ENCODE measurements at regions not wholly inside any gene's neighbourhood (a gene's known extent, or its start where the extent isn't known, plus 50 kb on each side); places are given as distances from the start of the nearest gene placed in this dataset.
A peak's percentile ranks its signal among the peaks of the same experiment; 100 is the strongest.

DNA sequence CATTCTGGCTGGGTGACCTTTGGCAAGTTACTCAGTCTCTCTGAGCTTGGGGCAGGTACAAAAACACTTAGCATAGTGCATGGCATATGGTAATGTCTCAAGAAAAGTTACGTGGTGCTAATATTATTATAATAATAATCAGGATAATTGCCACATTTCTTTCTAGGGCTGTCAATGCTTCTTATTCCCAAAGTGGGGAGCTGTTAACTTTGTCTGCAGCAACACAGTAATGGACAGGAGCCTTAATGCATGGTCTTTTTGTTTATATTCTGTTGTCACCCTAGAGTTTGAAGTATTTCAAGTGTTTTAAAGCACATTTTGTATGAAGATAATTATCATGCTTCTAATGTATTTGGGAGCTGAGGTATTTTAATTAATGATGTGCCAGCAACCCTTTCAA lies 121.8 kb downstream of the FHIP1A start:
- no peak for TF ChIP-seq YY1 (IDR thresholded peaks at IDR 0.05; ENCODE audit: borderline replicate concordance in 1 of 3, control insufficient read depth in 1 of 3, extremely low read depth in 1 of 3, insufficient read depth in 3 of 3, insufficient read length in 1 of 3, insufficient replicate concordance in 2 of 3, low read depth in 1 of 3, low read length in 2 of 3)
- TF ChIP-seq HNRNPLL (IDR thresholded peaks at IDR 0.05; ENCODE audit: low read depth, low read length, poor library complexity, severe bottlenecking) = no peak
- no peak for TF ChIP-seq REST (IDR thresholded peaks at IDR 0.05; ENCODE audit: borderline replicate concordance)
- no peak for TF ChIP-seq REST (CRISPR knock-in tag; IDR thresholded peaks at IDR 0.05; ENCODE audit: low read depth)
- TF ChIP-seq, protein P1, sequence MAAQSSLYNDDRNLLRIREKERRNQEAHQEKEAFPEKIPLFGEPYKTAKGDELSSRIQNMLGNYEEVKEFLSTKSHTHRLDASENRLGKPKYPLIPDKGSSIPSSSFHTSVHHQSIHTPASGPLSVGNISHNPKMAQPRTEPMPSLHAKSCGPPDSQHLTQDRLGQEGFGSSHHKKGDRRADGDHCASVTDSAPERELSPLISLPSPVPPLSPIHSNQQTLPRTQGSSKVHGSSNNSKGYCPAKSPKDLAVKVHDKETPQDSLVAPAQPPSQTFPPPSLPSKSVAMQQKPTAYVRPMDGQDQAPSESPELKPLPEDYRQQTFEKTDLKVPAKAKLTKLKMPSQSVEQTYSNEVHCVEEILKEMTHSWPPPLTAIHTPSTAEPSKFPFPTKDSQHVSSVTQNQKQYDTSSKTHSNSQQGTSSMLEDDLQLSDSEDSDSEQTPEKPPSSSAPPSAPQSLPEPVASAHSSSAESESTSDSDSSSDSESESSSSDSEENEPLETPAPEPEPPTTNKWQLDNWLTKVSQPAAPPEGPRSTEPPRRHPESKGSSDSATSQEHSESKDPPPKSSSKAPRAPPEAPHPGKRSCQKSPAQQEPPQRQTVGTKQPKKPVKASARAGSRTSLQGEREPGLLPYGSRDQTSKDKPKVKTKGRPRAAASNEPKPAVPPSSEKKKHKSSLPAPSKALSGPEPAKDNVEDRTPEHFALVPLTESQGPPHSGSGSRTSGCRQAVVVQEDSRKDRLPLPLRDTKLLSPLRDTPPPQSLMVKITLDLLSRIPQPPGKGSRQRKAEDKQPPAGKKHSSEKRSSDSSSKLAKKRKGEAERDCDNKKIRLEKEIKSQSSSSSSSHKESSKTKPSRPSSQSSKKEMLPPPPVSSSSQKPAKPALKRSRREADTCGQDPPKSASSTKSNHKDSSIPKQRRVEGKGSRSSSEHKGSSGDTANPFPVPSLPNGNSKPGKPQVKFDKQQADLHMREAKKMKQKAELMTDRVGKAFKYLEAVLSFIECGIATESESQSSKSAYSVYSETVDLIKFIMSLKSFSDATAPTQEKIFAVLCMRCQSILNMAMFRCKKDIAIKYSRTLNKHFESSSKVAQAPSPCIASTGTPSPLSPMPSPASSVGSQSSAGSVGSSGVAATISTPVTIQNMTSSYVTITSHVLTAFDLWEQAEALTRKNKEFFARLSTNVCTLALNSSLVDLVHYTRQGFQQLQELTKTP (IDR thresholded peaks at IDR 0.05; ENCODE audit: low read depth in 1 of 2, partially characterized antibody in 2 of 2) = no peak
- no peak for TF ChIP-seq SIX5 (IDR thresholded peaks at IDR 0.05; ENCODE audit: borderline replicate concordance in 1 of 2, insufficient read depth in 1 of 2, low read depth in 1 of 2, low read length in 2 of 2)
- peak; percentile 16 to 44 (median 43); a peak in 4 of 6 replicates for TF ChIP-seq CTCF (IDR thresholded peaks at IDR 0.05 in 2 of 3, conservative IDR thresholded peaks at IDR 0.05 in 1 of 3; ENCODE audit: insufficient read depth in 2 of 3, low read depth in 1 of 3, low read length in 3 of 3)
- no peak for TF ChIP-seq MTA1 (IDR thresholded peaks at IDR 0.05; ENCODE audit: borderline replicate concordance)
